A673 (cell line): ENCODE measurements at regions not wholly inside any gene's neighbourhood (a gene's known extent, or its start where the extent isn't known, plus 50 kb on each side); places are given as distances from the start of the nearest gene placed in this dataset.

Experiments used
- BruUV-seq: library from RNA; stranded (reverse); fragments of 400-500 nt; replicated peaks from 2 replicates; lab custom pipeline; 2021; lab: Mats Ljungman, UMichigan
- CTCF ChIA-PET: fragments of 300-600 bp; sonication (Branson Sonifier 250); formaldehyde crosslinking; loops from one replicate; lab custom pipeline; 2022; ENCODE audit warnings: antibody characterized with exemption; lab: Charles Lee
- POLR2A ChIA-PET: fragments of 300-600 bp; sonication (Branson Sonifier 250); formaldehyde crosslinking; loops from one replicate; lab custom pipeline; 2022; ENCODE audit warnings: antibody characterized with exemption; ENCODE audit not compliant: low non-redundant PET; lab: Charles Lee
- DNase-seq: peaks from one replicate; pipeline ENCODE4 v3.0.0-alpha.2; 2015; ENCODE audit warnings: low spot score
- H3K27ac ChIP-seq: fragments of 200-600 bp; sonication (generic); 2 replicates; pipeline ENCODE4 v1.5.1; 2016; ENCODE audit warnings: mixed run types, low read depth, mild to moderate bottlenecking, mixed read lengths, antibody characterized with exemption, low read length; ENCODE audit not compliant: poor library complexity, severe bottlenecking
- H3K27me3 ChIP-seq: fragments of 200-600 bp; sonication (generic); replicated peaks from 2 replicates; pipeline ENCODE4 v1.6.1; 2017; ENCODE audit warnings: mixed run types, low read depth, mild to moderate bottlenecking, mixed read lengths, antibody characterized with exemption, low read length; ENCODE audit not compliant: insufficient read depth, poor library complexity
- H3K36me3 ChIP-seq: fragments of 200-600 bp; sonication (generic); 2 replicates; pipeline ENCODE4 v1.6.1; 2016; ENCODE audit warnings: mixed run types, mild to moderate bottlenecking, mixed read lengths, antibody characterized with exemption, low read length; ENCODE audit not compliant: insufficient read depth, poor library complexity, severe bottlenecking
- H3K4me1 ChIP-seq: fragments of 200-600 bp; sonication (generic); 2 replicates; pipeline ENCODE4 v1.6.1; 2017; ENCODE audit warnings: mixed run types, mild to moderate bottlenecking, mixed read lengths, antibody characterized with exemption, low read length; ENCODE audit not compliant: insufficient read depth, poor library complexity, severe bottlenecking
- H3K4me3 ChIP-seq: fragments of 200-600 bp; sonication (generic); 2 replicates; pipeline ENCODE4 v1.5.1; 2016; ENCODE audit warnings: low read depth, mixed run types, mild to moderate bottlenecking, mixed read lengths, low read length; ENCODE audit not compliant: poor library complexity, severe bottlenecking
- H3K9me3 ChIP-seq: fragments of 200-600 bp; sonication (generic); 2 replicates; pipeline ENCODE4 v1.6.1; 2016; ENCODE audit warnings: mixed run types, low read depth, mild to moderate bottlenecking, mixed read lengths, antibody characterized with exemption, low read length; ENCODE audit not compliant: poor library complexity, severe bottlenecking
- EZH2 ChIP-seq: fragments of 200-600 bp; sonication (generic); IDR thresholded peaks from 2 replicates; pipeline ENCODE4 v1.6.1; 2017; ENCODE audit warnings: borderline replicate concordance, low read depth, mild to moderate bottlenecking, mixed read lengths, antibody characterized with exemption, low read length; ENCODE audit not compliant: poor library complexity, severe bottlenecking
- intact Hi-C: fragments of 100-400 bp; cut with micrococcal nuclease; formaldehyde crosslinking; loops from one replicate; pipeline ENCODE4 v1.10.0; 2022; ENCODE audit not compliant: unreplicated experiment
- TF ChIP-seq, protein P1 (sequence below): fragments of 300-800, 200-600 bp; sonication (generic); conservative IDR thresholded peaks from 2 replicates; pipeline ENCODE4 v1.5.1; 2017; ENCODE audit warnings: low read depth, mild to moderate bottlenecking, antibody characterized with exemption, low read length, moderate library complexity, mixed read lengths

- DNase-seq: peak; percentile 19
- Histone ChIP-seq H3K36me3 (no peaks in the 10 kb centered on the region), H3K4me1 (no peaks in the 10 kb centered on the region), H3K27me3 (no peaks in the 10 kb centered on the region), H3K9me3 (no peaks in the 10 kb centered on the region), H3K27ac (no peak overlapping the region), H3K4me3 (no peak overlapping the region)
- POLR2A ChIA-PET: no interaction called here
- BruUV-seq: no TSS peak
- CTCF ChIA-PET: no interaction called here
- no peak for TF ChIP-seq EZH2
- TF ChIP-seq, protein P1, sequence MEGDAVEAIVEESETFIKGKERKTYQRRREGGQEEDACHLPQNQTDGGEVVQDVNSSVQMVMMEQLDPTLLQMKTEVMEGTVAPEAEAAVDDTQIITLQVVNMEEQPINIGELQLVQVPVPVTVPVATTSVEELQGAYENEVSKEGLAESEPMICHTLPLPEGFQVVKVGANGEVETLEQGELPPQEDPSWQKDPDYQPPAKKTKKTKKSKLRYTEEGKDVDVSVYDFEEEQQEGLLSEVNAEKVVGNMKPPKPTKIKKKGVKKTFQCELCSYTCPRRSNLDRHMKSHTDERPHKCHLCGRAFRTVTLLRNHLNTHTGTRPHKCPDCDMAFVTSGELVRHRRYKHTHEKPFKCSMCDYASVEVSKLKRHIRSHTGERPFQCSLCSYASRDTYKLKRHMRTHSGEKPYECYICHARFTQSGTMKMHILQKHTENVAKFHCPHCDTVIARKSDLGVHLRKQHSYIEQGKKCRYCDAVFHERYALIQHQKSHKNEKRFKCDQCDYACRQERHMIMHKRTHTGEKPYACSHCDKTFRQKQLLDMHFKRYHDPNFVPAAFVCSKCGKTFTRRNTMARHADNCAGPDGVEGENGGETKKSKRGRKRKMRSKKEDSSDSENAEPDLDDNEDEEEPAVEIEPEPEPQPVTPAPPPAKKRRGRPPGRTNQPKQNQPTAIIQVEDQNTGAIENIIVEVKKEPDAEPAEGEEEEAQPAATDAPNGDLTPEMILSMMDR: no peak
- intact Hi-C loops: no loop called here
Measured at GRCh38 chr6:15953152-15953880, 175.6 kb upstream of the MYLIP start.

DNA sequence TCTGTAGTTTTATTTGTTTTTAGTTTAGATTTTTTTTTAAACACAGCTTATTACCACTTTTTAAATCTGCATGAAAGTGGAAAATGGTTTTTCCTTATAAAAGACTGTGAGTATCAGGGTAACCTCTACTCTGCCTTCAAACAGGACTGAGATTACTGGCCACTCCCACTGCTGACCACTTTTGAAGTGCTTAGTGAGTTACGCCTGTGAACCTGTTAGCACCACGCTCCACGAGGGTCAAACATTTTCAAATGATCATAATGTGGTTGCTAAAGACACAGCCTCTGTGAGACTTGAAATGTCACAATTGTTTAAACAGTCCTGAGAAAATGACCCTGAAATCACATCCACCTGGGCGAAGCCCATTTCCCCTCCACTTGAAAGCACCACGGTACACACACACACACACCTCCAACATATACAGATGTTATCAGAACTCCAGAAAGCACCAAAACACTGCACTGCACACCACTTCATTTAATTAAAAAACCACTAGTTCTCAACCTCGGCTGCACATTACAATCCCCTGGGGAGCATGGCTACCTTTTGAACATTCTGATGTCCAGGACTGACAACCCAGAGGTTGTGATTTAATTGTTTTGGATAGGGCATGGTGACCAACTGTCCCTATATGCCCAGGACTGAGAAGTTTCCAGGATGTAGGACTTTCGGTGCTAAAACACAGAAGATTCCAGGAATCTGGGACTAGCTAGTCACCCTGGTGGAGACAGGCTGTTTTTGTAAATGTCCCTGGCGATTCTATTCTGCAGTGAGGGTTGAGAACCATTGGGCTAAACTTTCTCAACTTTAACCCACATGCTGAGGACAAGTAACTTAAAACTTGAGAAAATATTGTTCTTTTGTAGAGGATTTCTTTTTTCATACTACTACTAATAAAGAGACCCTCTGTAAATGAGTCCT, 176.4 kb upstream of the MYLIP start:
- Histone ChIP-seq H3K27ac (no peak overlapping the region), H3K9me3 (no peaks in the 10 kb centered on the region), H3K4me1 (no peaks in the 10 kb centered on the region), H3K36me3 (no peaks in the 10 kb centered on the region), H3K4me3 (no peak overlapping the region), H3K27me3 (no peaks in the 10 kb centered on the region)
- CTCF ChIA-PET: no interaction called here
- POLR2A ChIA-PET: no interaction called here
- intact Hi-C loops: no loop called here
- DNase-seq: no peak
- no TSS peak for BruUV-seq
- TF ChIP-seq, protein P1: no peak
- TF ChIP-seq EZH2: no peak

- H3K9me3 ChIP-seq: no peaks in the 10 kb centered on the region
- no peaks in the 10 kb centered on the region for H3K4me1 ChIP-seq
- ChIA-PET CTCF (no interaction called here), POLR2A (no interaction called here)
- no peaks in the 10 kb centered on the region for H3K36me3 ChIP-seq
- intact Hi-C loops: no loop called here
- no peak overlapping the region for H3K4me3 ChIP-seq
- no TSS peak for BruUV-seq
- TF ChIP-seq, protein P1: no peak
- no peak for TF ChIP-seq EZH2
- no peaks in the 10 kb centered on the region for H3K27me3 ChIP-seq
- no peak overlapping the region for H3K27ac ChIP-seq
- DNase-seq: no peak
Measured at GRCh38 chr6:15950962-15951569, 177.8 kb upstream of the MYLIP start.
